Epithelial cell of esophagus (primary cell): ENCODE measurements at regions not wholly inside any gene's neighbourhood (a gene's known extent, or its start where the extent isn't known, plus 50 kb on each side); places are given as distances from the start of the nearest gene placed in this dataset.

Source experiments
- DNase-seq: peaks from one replicate; pipeline ENCODE4 v3.0.0; 2010; ENCODE audit warnings: low read depth
- H3K4me3 ChIP-seq: 2 replicates; pipeline ENCODE4 v1.5.1; 2011; ENCODE audit warnings: mild to moderate bottlenecking, low read length, control low read depth
- TF ChIP-seq, protein P1 (sequence below): IDR thresholded peaks from 2 replicates; pipeline ENCODE4 v1.5.1; 2011; ENCODE audit warnings: low read depth, mild to moderate bottlenecking, low read length, control low read depth, inconsistent platforms; ENCODE audit not compliant: insufficient read depth; ENCODE audit errors: missing control alignments

DNA sequence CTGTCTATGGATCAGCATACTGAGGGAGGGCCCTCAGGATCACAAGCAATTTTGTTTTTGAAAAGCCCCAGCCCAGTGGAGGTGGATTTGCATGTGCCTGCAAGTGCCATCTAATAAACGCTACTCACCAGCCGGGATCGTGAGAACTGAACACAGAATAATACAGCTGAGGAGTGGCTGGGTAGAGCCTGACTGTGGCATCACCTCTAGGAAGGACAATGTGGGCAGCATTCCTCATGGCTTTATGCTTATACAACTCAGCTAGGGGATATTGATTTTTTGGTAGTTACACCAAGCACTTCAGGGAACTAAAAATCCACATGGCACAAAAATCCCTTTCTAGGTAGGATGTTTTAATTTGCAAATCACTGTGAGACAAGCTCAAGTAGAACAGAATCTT is 72.7 kb upstream of the PALS2 start:
- TF ChIP-seq, protein P1, sequence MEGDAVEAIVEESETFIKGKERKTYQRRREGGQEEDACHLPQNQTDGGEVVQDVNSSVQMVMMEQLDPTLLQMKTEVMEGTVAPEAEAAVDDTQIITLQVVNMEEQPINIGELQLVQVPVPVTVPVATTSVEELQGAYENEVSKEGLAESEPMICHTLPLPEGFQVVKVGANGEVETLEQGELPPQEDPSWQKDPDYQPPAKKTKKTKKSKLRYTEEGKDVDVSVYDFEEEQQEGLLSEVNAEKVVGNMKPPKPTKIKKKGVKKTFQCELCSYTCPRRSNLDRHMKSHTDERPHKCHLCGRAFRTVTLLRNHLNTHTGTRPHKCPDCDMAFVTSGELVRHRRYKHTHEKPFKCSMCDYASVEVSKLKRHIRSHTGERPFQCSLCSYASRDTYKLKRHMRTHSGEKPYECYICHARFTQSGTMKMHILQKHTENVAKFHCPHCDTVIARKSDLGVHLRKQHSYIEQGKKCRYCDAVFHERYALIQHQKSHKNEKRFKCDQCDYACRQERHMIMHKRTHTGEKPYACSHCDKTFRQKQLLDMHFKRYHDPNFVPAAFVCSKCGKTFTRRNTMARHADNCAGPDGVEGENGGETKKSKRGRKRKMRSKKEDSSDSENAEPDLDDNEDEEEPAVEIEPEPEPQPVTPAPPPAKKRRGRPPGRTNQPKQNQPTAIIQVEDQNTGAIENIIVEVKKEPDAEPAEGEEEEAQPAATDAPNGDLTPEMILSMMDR, result no peak
- H3K4me3 ChIP-seq, result no peak overlapping the region
- DNase-seq, result no peak

DNA sequence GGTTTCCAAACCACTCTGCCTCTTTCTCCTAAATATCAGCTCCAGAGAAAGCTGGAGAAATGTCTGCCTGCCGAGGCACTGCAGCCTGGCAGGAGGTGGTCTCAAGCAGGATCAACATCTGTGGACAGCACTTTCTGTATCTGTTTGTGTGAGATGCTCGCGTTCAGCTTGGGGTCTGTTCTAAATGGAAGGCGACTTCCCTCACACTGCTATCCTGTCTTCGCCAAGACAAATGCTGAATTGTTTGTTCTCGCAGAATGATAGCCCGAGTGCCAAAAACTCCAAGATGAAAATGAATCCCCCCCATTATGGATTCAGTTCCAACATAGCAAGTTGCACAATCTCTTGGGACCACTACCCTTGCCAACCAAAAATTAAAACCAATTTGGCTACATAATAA is 72.2 kb upstream of the PALS2 start:
- no peak overlapping the region for H3K4me3 ChIP-seq
- DNase-seq, result no peak
- TF ChIP-seq, protein P1, result no peak

DNA sequence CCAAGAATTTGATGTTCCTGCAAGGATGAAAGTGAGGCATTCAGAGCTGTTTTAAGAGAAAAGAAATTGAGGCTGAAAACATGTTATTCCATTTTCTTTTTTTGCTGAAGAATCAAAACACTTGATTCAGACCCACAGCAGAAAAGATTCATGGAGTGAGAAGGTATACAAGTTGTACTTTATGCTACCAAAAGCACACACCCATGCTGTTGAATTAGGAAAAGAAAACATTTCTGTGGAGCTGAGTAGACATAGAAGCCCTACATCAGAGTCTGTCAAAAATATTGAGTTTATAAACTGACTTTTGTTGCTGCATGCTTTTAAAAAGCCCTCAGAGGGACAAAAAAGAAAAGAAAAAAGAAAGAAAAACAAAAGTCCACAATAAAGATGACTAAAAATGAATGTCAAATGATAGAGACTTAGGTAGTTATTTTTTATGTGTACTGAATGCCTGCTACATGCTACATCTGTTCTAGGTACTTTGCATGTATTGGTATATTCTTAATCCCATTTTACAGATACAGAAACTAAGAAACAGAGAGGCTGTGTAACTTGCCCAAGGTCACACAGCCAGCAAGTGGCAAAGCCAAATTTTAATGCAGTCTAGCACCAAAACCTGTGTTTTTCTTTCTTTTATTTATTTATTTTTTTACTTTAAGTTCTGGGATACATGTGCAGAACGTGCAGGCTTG is 71.7 kb upstream of the PALS2 start:
- TF ChIP-seq, protein P1, result no peak
- no peak overlapping the region for H3K4me3 ChIP-seq
- DNase-seq, result no peak

DNA sequence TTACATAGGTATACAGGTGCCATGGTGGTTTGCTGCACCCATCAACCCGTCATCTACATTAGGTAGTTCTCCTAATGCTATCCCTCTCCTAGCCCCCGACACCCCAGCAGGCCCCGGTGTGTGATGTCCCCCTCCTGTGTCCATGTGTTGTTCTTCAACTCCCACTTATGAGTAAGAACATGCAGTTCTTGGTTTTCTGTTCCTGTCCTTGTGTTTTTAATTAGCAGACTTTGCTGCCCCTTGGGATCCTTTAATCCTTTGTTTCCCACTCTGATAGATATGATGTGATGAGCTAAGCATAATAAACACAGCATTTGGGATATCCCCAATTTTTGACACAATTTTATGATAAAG is 71.1 kb upstream of the PALS2 start:
- DNase-seq, result no peak
- H3K4me3 ChIP-seq, result no peak overlapping the region
- TF ChIP-seq, protein P1, result no peak

DNA sequence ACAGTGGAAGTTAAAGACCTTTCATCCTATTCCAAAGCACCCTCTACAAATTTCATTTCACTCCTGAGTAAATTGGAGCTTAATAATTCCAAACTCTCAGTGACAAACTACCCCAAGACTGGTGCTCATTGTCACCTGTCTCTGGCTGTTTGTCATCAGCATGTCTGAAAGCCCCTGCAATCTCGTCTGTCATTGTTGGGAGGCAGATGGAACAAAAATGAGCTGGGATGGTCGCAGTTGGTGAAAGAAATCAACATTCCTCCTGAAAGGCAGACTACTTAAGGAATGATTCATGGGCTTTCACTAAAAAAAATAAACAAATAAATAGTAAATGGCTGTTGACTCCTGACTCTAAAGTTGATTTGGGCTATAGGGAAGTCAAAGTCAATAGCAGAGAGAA is 69.7 kb upstream of the PALS2 start:
- DNase-seq, result no peak
- TF ChIP-seq, protein P1, result no peak
- no peak overlapping the region for H3K4me3 ChIP-seq

DNA sequence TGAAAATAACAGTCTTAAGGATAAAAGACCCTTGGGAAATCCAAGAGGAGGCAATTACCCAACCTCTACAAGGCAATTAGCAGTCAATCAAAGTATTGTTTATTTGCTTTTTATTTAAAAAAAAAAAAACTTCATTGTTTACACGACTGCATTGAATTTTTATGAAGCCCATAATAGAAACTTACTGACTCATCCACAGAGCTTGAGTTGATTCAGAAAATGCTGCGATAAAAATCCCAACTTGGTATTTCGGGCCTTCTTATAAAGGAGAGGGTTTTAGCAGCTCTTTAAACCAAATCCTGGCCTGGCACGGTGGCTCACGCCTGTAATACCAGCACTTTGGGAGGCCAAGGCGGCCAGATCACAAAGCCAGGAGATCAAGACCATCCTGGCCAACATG is 69.2 kb upstream of the PALS2 start:
- TF ChIP-seq, protein P1, result no peak
- H3K4me3 ChIP-seq, result no peak overlapping the region
- DNase-seq, result no peak

DNA sequence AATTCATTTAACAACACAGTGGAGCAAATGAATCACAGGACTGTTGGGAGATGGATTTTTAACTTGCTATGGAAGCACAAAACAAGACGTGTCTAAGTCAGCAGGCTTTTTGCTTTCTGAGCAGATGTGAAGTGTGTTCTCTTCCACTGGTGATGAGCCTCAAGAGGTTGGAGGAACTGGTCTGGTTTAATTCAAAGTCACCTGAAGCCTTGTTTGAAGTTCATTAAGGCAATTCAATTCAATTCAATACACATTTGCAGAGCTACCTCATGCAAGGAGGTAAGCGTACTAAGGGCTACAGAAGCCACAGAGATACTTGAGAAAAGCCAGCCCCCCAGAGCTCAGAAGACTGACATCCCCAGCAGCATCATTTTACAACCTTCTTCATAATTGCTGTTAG is 68.4 kb upstream of the PALS2 start:
- H3K4me3 ChIP-seq, result no peak overlapping the region
- TF ChIP-seq, protein P1, result no peak
- DNase-seq, result no peak
